Upper lobe of left lung (tissue), 4 donors: ENCODE measurements at regions not wholly inside any gene's neighbourhood (a gene's known extent, or its start where the extent isn't known, plus 50 kb on each side); places are given as distances from the start of the nearest gene placed in this dataset.

Experiments used
- EP300 ChIP-seq, 4 donors: sonication (generic); formaldehyde crosslinking; IDR thresholded peaks; one replicate each; pipeline ENCODE4 v1.5.1; 2017; ENCODE audit warnings: antibody characterized with exemption in 4 of 4, control low read depth in 2 of 4
- POLR2A ChIP-seq, 4 donors: fragments of 450-650 bp; IDR thresholded peaks; one replicate each; pipeline ENCODE4 v1.5.1; 2016 to 2017; ENCODE audit warnings: antibody characterized with exemption in 4 of 4, mild to moderate bottlenecking in 2 of 4
- POLR2AphosphoS5 ChIP-seq, 2 donors: sonication (generic); formaldehyde crosslinking; IDR thresholded peaks; one replicate each; pipeline ENCODE4 v1.5.1; 2017; ENCODE audit warnings: antibody characterized with exemption in 2 of 2
- TF ChIP-seq, protein P1 (sequence below), 6 experiments: fragments of 450-650 bp in 4 of 6; fragments of 200-600 bp in 2 of 6; sonication (generic) in 2 of 6; IDR thresholded peaks; one replicate each; pipeline ENCODE4 v1.5.1; 2016 to 2019; ENCODE audit warnings: antibody characterized with exemption in 6 of 6

DNA sequence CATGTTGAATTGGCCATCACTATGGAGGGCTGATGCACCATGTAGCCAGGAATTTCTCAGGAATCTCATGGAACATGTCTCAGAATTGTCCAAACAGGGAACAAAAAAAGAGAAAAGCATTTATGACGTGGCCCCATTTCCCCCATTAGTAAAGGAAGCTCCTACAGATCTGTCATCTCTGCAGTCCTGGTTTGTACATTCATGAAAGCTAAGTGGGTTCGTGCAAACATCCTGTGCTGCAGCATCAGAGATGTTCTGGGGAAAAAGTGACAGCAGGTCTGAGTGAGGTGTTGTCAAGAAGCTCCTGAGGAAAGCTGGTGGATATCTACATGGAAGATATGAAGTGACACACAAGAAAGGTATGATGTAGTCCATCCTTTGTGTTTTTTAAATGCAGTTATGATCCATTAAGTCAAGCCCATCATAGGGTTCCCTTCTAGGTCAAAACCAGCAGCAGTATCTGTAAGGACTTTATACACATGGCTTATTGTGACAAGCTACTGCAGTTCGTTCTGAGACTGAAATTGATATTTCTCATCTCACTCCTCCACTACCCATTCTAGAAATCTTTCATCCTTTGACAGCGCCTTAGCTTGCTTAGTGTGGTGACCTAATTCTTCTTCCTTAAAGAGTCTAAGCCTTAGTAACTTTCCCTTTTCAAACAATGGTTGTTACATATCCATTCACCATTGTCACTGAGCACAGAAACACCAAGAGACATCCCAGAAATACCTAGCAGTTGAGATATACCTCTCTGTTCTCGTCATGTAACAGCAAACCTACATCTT lies 200.0 kb upstream of the TCF21 start:
- no peak for TF ChIP-seq POLR2A (IDR thresholded peaks at IDR 0.05)
- TF ChIP-seq POLR2AphosphoS5 (IDR thresholded peaks at IDR 0.05): no peak
- TF ChIP-seq, protein P1, sequence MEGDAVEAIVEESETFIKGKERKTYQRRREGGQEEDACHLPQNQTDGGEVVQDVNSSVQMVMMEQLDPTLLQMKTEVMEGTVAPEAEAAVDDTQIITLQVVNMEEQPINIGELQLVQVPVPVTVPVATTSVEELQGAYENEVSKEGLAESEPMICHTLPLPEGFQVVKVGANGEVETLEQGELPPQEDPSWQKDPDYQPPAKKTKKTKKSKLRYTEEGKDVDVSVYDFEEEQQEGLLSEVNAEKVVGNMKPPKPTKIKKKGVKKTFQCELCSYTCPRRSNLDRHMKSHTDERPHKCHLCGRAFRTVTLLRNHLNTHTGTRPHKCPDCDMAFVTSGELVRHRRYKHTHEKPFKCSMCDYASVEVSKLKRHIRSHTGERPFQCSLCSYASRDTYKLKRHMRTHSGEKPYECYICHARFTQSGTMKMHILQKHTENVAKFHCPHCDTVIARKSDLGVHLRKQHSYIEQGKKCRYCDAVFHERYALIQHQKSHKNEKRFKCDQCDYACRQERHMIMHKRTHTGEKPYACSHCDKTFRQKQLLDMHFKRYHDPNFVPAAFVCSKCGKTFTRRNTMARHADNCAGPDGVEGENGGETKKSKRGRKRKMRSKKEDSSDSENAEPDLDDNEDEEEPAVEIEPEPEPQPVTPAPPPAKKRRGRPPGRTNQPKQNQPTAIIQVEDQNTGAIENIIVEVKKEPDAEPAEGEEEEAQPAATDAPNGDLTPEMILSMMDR (IDR thresholded peaks at IDR 0.05): no peak
- TF ChIP-seq EP300 (IDR thresholded peaks at IDR 0.05): no peak
